ENCODE measurements at regions not wholly inside any gene's neighbourhood (a gene's known extent, or its start where the extent isn't known, plus 50 kb on each side); places are given as distances from the start of the nearest gene placed in this dataset.

- Mint-ChIP-seq H3K9me3 (peaks cover 6% of the 10 kb centered on the region), H3K4me1 (no peaks in the 10 kb centered on the region), H3K27me3 (no peaks in the 10 kb centered on the region), H3K36me3 (no peaks in the 10 kb centered on the region), H3K27ac (no peak overlapping the region), H3K4me3 (no peak overlapping the region)
- CTCF ChIA-PET, result no interaction called here
- DNase-seq, result no peak
Observed at GRCh38 chr5:58054018-58054417, 405.9 kb downstream of the PLK2 start.

GRCh38 chr5:58048954-58049353 lies 410.9 kb downstream of the PLK2 start:
- no peaks in the 10 kb centered on the region for H3K27me3 Mint-ChIP-seq
- CTCF ChIA-PET, result no interaction called here
- no peak for DNase-seq
- no peaks in the 10 kb centered on the region for H3K4me1 Mint-ChIP-seq
- H3K9me3 Mint-ChIP-seq, result peaks cover 6% of the 10 kb centered on the region
- H3K27ac Mint-ChIP-seq, result no peak overlapping the region
- H3K36me3 Mint-ChIP-seq, result no peaks in the 10 kb centered on the region
- H3K4me3 Mint-ChIP-seq, result no peak overlapping the region

DNA sequence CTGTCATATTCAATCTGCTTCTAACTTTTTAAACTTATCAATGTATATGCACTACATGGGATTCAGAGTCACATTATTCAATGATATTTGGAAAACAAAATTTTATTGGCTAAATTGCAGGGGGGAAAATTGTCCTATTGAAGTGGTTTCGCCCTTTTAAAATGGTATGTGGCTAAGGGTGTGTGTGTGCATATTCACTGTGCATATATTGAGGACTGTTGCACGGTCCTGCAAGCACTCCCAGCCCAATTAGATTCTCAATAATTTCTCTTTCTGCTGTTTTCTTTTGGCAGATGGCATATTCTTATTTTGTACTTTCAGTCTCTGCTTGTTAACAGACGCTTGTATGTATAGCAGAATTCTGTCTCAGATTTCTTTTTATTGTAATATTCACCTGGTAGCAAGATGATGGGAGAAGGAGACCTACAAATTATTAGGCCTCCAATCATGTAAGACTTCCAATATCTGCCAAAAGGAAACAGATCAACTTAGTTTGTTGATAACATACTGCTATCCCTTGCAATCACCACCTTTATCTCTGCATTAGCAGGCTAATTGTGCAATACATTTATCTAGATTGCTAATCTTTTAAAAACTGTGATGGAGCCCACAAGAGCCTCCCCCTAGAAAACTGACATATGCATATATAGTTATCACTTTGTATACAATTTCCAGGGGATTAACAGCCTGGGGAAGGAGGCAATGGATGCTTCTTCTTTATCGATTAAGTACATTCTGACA lies 411.5 kb downstream of the PLK2 start:
- H3K27me3 Mint-ChIP-seq, result no peaks in the 10 kb centered on the region
- CTCF ChIA-PET, result no interaction called here
- no peak overlapping the region for H3K4me3 Mint-ChIP-seq
- H3K27ac Mint-ChIP-seq, result no peak overlapping the region
- H3K9me3 Mint-ChIP-seq, result peaks cover 5% of the 10 kb centered on the region
- no peaks in the 10 kb centered on the region for H3K4me1 Mint-ChIP-seq
- DNase-seq, result no peak
- no peaks in the 10 kb centered on the region for H3K36me3 Mint-ChIP-seq

- H3K27ac Mint-ChIP-seq, result no peak overlapping the region
- CTCF ChIA-PET, result no interaction called here
- no peaks in the 10 kb centered on the region for H3K36me3 Mint-ChIP-seq
- H3K9me3 Mint-ChIP-seq, result no peaks in the 10 kb centered on the region
- H3K27me3 Mint-ChIP-seq, result no peaks in the 10 kb centered on the region
- H3K4me1 Mint-ChIP-seq, result no peaks in the 10 kb centered on the region
- H3K4me3 Mint-ChIP-seq, result no peak overlapping the region
- DNase-seq, result no peak
Observed at GRCh38 chr5:58046371-58046770, 413.5 kb downstream of the PLK2 start.

DNA sequence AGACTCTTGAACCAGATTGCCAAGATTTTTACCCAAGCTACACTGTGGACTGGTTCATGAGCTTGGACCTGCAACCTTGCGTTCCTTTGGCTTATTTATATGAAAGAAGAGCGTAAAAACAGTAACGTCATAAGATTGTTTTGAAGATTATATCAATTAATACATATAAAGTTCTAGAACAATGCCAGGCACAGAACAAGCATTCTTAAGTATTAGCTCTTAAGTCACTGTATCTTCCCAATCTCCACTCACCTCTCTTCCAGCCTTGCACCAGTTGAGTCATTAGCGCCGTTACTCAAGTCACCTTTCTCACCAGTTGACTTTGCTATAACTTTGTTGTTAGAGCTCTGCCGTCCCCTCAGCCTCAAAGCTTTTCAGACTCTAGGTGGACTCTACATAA lies 415.7 kb downstream of the PLK2 start:
- H3K27ac Mint-ChIP-seq, result no peak overlapping the region
- no peaks in the 10 kb centered on the region for H3K27me3 Mint-ChIP-seq
- no peak overlapping the region for H3K4me3 Mint-ChIP-seq
- no peak for DNase-seq
- no peaks in the 10 kb centered on the region for H3K36me3 Mint-ChIP-seq
- no peaks in the 10 kb centered on the region for H3K4me1 Mint-ChIP-seq
- CTCF ChIA-PET, result no interaction called here
- no peaks in the 10 kb centered on the region for H3K9me3 Mint-ChIP-seq

DNA sequence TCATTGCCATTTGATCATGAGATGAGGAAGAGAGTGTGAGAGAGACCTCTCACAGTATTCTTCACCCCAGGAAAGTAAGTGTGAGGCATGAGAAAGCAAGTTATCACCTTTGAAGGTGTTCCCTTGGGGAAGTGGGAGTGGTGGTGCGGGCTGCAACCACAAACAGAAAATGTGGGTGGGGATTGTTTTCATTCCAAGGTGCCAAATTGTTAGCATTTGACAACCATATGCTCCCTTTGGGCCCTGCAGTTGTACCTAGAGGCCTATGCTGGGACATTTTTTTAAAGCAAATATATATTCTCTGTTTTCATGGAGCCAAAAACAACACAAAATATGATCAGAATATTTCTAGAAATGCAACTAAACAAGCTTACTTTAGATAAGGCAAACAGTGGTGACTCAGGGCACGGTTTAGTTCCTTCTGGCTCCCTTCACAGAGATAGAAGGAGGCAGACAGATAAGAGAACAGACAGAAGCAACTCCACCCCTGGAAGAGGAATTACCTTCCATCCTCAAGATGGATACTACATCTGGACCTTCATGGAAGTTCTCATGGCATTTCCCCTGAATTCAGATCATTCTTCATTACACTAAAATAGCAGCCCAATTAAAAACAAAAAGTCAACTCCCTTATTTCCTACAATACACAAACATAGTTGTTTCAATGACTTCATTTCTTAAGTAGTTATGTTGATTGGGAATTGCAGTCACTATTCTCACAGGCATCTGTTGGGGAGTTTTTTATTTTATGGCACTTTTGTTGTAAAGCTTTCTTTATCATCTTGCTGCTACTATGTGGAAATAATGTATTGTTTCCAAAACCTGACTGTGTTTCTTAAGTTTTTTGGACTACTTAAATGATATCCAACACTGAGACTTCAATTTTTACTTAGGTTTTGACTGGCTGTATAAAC lies 416.6 kb downstream of the PLK2 start:
- CTCF ChIA-PET, result no interaction called here

DNA sequence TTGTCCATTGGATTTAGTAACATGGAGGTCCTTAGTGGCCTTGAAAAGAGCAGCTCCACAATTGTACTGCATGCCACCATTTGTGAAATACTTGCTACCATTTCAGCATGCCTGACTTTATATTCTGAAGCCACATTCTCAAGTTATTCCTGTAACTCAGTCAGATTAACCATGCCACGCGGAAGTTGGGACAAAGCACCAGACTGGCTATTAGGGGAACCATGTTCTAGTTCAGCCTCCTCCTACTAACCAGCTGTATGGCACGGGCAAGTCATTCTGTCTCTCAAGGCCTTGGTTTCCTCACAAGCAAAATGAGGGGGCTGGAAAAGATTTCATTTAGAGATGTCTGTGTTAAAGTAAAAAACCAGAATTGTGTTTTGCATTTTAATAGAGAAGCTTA lies 418.0 kb downstream of the PLK2 start:
- H3K4me3 Mint-ChIP-seq, result no peak overlapping the region
- no peaks in the 10 kb centered on the region for H3K4me1 Mint-ChIP-seq
- H3K27ac Mint-ChIP-seq, result no peak overlapping the region
- H3K9me3 Mint-ChIP-seq, result no peaks in the 10 kb centered on the region
- CTCF ChIA-PET, result no interaction called here
- no peaks in the 10 kb centered on the region for H3K27me3 Mint-ChIP-seq
- DNase-seq, result no peak
- no peaks in the 10 kb centered on the region for H3K36me3 Mint-ChIP-seq

More for the DNA sequence above, 416.6 kb downstream of the PLK2 start:
- no peak overlapping the region for H3K27ac Mint-ChIP-seq
- no peaks in the 10 kb centered on the region for H3K36me3 Mint-ChIP-seq
- no peaks in the 10 kb centered on the region for H3K4me1 Mint-ChIP-seq
- no peaks in the 10 kb centered on the region for H3K9me3 Mint-ChIP-seq
- no peaks in the 10 kb centered on the region for H3K27me3 Mint-ChIP-seq
- no peak overlapping the region for H3K4me3 Mint-ChIP-seq
- no peak for DNase-seq

DNA sequence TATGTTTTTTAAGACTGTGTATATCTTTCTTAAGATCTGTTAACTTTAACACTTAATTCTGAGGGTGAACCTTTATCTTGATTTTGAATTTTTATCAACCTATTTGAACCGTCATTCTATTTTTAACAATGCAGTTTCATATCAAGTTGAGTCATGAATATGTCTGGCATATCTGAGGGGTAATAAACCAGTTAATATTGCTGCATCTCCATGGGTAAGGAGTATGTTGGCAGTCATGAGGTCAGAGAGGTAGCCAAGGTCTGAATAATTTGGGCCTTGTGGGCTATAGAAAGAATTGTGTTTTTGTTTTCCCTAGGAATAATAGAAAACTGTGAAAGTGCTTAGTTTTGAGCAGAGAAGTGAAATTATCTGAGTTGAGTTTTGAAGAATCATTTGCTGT lies 419.0 kb downstream of the PLK2 start:
- H3K9me3 Mint-ChIP-seq, result no peaks in the 10 kb centered on the region
- CTCF ChIA-PET, result no interaction called here
- H3K4me1 Mint-ChIP-seq, result no peaks in the 10 kb centered on the region
- no peak overlapping the region for H3K27ac Mint-ChIP-seq
- H3K27me3 Mint-ChIP-seq, result no peaks in the 10 kb centered on the region
- no peak overlapping the region for H3K4me3 Mint-ChIP-seq
- H3K36me3 Mint-ChIP-seq, result no peaks in the 10 kb centered on the region
- DNase-seq, result no peak

DNA sequence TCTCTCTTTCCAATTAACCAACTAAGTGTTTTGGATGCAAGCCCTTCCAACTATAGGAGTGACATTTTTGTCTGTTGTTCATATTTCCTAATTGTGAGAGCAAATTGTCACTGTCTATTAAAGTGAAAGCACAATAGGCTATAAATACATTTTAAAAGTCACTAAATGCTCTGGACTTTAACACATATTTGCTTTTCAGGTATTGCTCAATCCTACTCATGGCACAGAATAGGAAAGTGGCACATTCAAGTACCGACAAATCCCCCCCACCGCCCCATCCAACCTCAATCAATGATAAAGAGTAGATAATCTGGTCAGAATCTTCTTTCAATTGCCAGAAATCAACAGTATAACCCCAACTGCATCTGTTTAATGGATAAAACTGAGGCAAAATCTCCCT lies 419.8 kb downstream of the PLK2 start:
- Mint-ChIP-seq H3K9me3 (no peaks in the 10 kb centered on the region), H3K36me3 (no peaks in the 10 kb centered on the region), H3K4me1 (no peaks in the 10 kb centered on the region), H3K27me3 (no peaks in the 10 kb centered on the region), H3K27ac (no peak overlapping the region), H3K4me3 (no peak overlapping the region)
- CTCF ChIA-PET, result no interaction called here
- DNase-seq, result no peak

DNA sequence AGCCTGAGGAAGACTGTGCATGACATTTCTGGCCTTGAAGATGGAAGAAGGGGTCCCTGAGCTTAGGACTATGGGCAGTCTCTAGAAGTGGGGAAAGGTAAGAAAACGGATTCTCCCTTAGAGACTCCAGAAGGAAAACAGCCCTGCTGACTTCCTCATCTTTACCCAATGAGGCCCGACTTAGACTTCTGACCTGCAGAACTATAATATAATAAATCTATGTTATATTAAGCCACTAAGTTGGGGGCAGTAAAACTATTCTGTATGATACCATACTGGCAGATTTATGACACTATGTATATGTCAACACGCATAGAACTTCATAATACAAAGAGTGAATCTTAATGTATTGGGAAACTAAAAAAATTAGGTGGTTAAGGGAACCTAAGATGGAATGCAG lies 422.0 kb downstream of the PLK2 start:
- H3K4me3 Mint-ChIP-seq, result no peak overlapping the region

DNA sequence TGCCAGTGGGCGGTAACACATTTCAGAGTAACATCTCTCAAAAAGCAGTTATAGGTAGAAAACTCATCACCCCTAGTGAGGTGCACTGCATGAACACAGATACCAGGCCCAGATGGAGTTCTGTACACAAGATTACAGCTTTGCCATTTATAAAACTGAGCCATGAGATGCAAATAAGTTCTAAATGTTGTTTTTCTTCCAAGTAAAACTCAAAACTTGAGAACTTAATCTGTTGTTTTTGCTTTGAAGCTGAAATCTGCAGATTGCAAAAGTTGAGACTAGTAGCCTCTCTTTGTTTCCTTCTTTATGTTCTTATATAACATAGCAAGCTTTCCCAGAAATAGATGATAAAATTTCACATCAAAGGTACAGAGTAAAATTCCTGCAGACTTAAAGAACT lies 434.1 kb downstream of the PLK2 start:
- H3K4me1 Mint-ChIP-seq, result no peaks in the 10 kb centered on the region
- no peak overlapping the region for H3K27ac Mint-ChIP-seq
- CTCF ChIA-PET, result no interaction called here

More for the DNA sequence above, 422.0 kb downstream of the PLK2 start:
- Mint-ChIP-seq H3K9me3 (no peaks in the 10 kb centered on the region), H3K4me1 (no peaks in the 10 kb centered on the region), H3K36me3 (no peaks in the 10 kb centered on the region), H3K27me3 (no peaks in the 10 kb centered on the region), H3K27ac (no peak overlapping the region)
- DNase-seq, result no peak
- CTCF ChIA-PET, result interaction anchor here (0.6 kb wide), 1 partner anchor 11 kb away, joined by 3 read pairs; no protein-coding TSS in a partner anchor

DNA sequence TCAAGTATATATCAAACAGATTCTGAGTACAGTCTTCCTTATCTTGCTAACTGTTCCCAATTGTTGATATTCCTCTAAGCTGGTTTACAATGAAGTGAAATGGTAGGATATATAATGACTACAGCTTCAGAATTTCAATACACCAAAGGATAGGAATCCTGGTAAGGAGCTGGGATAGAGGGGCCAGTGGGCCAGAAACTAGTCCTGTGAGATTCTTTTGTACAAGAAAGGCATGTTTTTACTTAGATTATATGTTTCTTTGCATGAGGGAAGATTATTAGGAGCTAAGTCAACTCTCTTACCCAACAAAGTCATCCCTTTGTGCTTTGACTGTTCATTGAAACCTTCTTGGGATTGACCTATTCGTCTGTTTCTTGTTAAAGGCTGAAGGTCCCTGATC lies 435.7 kb downstream of the PLK2 start:
- no peaks in the 10 kb centered on the region for H3K36me3 Mint-ChIP-seq
- H3K9me3 Mint-ChIP-seq, result no peaks in the 10 kb centered on the region
- no peak overlapping the region for H3K27ac Mint-ChIP-seq
- H3K27me3 Mint-ChIP-seq, result peaks cover 4% of the 10 kb centered on the region
- H3K4me1 Mint-ChIP-seq, result no peaks in the 10 kb centered on the region
- no peak for DNase-seq
- no peak overlapping the region for H3K4me3 Mint-ChIP-seq
- CTCF ChIA-PET, result no interaction called here

More for the DNA sequence above, 434.1 kb downstream of the PLK2 start:
- Mint-ChIP-seq H3K4me3 (no peak overlapping the region), H3K36me3 (no peaks in the 10 kb centered on the region), H3K9me3 (no peaks in the 10 kb centered on the region), H3K27me3 (peaks cover 4% of the 10 kb centered on the region)
- DNase-seq, result no peak

DNA sequence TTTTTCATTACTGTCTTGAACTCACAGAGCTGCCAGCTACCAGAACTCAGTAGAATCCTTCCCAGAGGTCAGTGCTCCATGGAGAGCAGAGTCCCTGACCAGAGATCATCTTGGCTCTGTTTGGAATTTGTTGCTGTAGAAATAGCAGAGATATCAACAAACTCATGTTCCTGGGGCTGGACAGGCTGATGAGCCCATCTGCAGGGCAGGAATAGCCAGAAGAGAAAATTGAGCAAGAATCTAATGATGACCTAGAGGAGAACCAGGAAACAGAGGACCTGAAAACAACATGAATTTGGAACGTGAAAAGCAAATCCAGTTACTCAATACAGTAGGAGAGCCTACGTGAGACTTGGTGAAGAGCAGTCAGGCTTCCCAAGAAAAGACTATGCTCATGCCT lies 437.8 kb downstream of the PLK2 start:
- Mint-ChIP-seq H3K27me3 (peaks cover 4% of the 10 kb centered on the region), H3K36me3 (no peaks in the 10 kb centered on the region), H3K27ac (no peak overlapping the region), H3K4me3 (no peak overlapping the region), H3K9me3 (no peaks in the 10 kb centered on the region), H3K4me1 (no peaks in the 10 kb centered on the region)
- CTCF ChIA-PET, result no interaction called here
- DNase-seq, result no peak

- Mint-ChIP-seq H3K4me1 (no peaks in the 10 kb centered on the region), H3K36me3 (no peaks in the 10 kb centered on the region), H3K9me3 (no peaks in the 10 kb centered on the region), H3K27ac (no peak overlapping the region), H3K4me3 (no peak overlapping the region), H3K27me3 (peaks cover 4% of the 10 kb centered on the region)
- CTCF ChIA-PET, result no interaction called here
- no peak for DNase-seq
Observed at GRCh38 chr5:58021466-58021865, 438.4 kb downstream of the PLK2 start.

DNA sequence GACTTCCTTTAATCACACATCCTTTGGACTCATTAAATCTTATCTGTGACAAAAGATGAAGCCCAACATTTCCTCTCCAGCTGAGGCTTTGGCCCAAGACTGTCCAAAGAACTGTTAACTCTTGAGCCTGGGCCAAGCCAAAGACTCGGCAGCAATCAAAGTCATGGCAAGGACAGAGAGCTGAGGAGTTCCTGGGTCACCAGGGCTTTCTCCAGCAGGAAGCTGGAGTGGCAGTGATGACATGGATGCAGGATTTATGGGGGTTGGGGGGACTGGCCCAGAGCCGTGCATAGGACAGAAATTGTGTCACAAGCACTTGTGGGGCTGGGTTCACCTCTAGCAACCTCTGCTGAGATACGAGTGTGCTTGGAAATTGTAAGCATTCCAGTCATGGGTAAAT lies 440.3 kb downstream of the PLK2 start:
- H3K27ac Mint-ChIP-seq, result no peak overlapping the region
- H3K4me1 Mint-ChIP-seq, result no peaks in the 10 kb centered on the region
- peaks cover 4% of the 10 kb centered on the region for H3K27me3 Mint-ChIP-seq
- no peaks in the 10 kb centered on the region for H3K36me3 Mint-ChIP-seq
- no peak overlapping the region for H3K4me3 Mint-ChIP-seq
- CTCF ChIA-PET, result no interaction called here
- H3K9me3 Mint-ChIP-seq, result no peaks in the 10 kb centered on the region
- DNase-seq, result no peak

All from activated naive CD4-positive, alpha-beta T cell treated with anti-CD3 and anti-CD28 coated beads, Interleukin-2, amount 10 ng/mL, durations not matched to agents 7 days and 5 days (primary cell).